GM21717 (cell line): ENCODE measurements at regions not wholly inside any gene's neighbourhood (a gene's known extent, or its start where the extent isn't known, plus 50 kb on each side); places are given as distances from the start of the nearest gene placed in this dataset.
"Not testable (repeated sequence)": the region's sequence is repeated elsewhere in the genome, so short reads cannot be mapped to it uniquely, and the experiment has no call there.

Experiments used
- ATAC-seq: cut with Tn5 transposase; IDR thresholded peaks from one replicate; pipeline ENCODE4 v1.9.1; 2021; ENCODE audit warnings: mild to moderate bottlenecking, moderate library complexity; ENCODE audit not compliant: unreplicated experiment

- ATAC-seq: not testable (repeated sequence)
These were observed 87.8 kb downstream of the TENT5D start for GRCh38 chrX:80508083-80508482.

- ATAC-seq: no peak
These were observed 91.9 kb downstream of the TENT5D start for GRCh38 chrX:80511969-80512760.

GRCh38 chrX:80512924-80513323 is 92.7 kb downstream of the TENT5D start:
- no peak for ATAC-seq

DNA sequence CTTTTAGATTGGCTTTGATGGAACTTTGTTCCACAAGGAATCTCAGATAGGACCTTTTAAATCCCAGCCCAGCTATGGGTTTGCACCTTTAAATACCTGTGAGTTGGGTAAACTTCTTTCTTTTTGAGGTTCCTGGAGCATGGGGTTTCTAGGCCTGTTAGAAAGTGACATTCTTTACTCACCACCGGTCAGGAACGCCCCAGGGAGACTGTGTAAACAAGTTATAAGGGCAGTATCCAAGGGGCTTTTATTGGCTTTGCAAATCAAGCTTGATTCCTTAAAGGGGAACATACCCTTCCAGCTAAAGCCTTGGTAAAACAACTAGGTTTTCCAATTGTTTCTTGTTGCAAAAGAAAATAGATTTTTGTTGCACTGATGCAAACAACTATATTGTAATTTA is 93.4 kb downstream of the TENT5D start:
- no peak for ATAC-seq

GRCh38 chrX:80537096-80537495 is 116.8 kb downstream of the TENT5D start:
- ATAC-seq: no peak

DNA sequence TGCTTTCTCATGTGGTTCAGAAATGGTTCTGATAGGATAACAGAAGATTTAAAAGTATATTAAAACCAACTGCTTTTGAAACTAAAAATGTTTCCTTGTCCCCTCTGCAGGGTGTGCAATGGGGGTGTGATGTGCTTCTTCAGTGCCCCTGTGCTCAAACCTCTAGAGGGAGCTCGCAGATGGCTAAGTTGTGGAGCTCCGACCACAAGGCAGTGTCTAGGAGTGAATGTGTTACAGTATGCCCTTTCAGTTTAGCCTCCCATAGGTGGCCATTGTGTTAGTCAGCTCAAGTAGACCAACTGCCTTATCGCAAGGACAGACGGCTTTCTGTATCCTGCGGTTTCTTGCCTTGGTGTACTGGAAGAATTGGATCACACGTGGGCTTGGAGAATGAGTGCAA is 130.5 kb downstream of the TENT5D start:
- peak; percentile 64 for ATAC-seq

DNA sequence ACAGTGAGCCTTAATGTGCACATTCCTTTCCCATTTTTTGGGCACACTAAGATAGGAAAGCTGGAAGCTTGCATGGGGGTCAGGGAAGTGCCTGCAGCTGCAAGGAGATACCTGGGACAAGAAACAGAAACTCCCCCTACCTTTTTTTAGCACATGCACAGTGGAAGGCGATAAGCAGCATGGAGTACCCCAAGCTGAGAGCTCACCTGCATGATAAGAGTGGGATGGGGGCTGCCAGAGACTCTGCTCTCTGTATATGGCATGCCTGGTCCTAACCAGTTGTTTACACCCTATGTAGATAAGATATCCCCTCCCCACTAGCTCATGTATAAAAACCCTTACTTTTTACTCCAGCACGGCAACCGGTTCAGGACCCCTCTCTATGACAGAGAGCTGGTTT is 135.9 kb downstream of the TENT5D start:
- no peak for ATAC-seq

- ATAC-seq: no peak
These were observed 152.4 kb downstream of the TENT5D start for GRCh38 chrX:80572636-80573035.

- no peak for ATAC-seq
These were observed 153.0 kb downstream of the TENT5D start for GRCh38 chrX:80573275-80573674.

- ATAC-seq: not testable (repeated sequence)
These were observed 154.3 kb downstream of the TENT5D start for GRCh38 chrX:80574486-80575086.

DNA sequence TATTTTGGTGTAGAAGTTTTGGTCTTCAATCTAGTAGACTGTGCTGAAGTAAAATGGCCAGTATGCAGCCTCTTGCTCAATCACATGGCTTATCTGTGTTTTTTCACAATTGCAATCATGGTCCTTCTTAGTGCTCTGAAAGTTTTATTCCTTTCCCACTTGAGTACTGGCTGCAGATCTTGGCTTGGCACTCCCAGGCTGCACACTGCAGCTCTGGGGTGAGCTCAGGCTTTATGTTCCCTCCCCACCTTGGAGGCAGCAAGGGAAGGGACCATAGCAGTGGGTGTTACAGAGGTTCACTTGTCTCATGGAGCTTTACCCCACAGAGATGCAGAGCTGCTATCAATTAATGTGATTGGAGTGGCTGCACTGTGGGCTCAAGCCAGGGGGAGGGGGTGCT is 156.0 kb downstream of the TENT5D start:
- ATAC-seq: no peak

- no peak for ATAC-seq
These were observed 156.7 kb downstream of the TENT5D start for GRCh38 chrX:80576806-80577533.

DNA sequence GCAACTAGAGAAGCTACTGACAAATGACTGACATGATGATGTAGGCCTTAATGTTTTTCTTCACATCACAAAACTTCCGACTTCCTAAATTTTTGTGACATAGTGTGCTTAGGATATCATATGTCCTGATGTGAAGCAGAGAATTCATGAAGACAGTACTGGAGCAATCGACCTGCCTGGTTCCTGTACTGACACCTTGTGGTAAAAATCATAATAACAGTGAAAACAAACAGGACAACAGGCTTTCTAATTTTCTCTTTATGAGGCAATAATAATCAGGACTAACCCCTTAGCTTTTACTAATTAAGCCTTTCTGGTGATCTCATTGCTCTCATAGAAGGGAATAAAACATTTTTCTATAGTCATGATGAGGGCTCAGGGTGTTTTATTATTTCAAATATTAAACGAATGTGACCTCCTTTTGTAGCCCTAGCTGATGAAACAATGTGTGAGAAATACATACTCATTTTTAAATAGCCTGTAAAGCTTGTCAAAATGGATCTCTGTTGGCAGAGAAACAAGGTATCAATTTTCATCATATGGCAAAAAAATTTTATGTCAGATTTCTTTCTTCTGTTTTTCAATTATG is 158.4 kb downstream of the TENT5D start:
- peak; percentile 63 for ATAC-seq

DNA sequence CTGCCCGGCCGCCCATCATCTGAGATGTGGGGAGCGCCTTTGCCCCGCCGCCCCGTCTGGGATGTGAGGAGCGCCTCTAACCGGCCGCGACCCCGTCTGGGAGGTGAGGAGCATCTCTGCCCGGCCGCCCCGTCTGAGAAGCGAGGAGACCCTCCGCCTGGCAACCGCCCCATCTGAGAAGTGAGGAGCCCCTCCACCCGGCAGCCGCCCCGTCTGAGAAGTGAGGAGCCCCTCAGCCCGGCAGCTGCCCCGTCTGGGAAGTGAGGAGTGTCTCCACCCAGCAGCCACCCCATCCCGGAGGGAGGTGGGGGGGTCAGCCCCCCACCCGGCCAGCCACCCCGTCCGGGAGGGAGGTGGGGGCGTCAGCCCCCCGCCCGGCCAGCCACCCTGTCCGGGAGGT is 170.7 kb downstream of the TENT5D start:
- not testable (repeated sequence) for ATAC-seq

DNA sequence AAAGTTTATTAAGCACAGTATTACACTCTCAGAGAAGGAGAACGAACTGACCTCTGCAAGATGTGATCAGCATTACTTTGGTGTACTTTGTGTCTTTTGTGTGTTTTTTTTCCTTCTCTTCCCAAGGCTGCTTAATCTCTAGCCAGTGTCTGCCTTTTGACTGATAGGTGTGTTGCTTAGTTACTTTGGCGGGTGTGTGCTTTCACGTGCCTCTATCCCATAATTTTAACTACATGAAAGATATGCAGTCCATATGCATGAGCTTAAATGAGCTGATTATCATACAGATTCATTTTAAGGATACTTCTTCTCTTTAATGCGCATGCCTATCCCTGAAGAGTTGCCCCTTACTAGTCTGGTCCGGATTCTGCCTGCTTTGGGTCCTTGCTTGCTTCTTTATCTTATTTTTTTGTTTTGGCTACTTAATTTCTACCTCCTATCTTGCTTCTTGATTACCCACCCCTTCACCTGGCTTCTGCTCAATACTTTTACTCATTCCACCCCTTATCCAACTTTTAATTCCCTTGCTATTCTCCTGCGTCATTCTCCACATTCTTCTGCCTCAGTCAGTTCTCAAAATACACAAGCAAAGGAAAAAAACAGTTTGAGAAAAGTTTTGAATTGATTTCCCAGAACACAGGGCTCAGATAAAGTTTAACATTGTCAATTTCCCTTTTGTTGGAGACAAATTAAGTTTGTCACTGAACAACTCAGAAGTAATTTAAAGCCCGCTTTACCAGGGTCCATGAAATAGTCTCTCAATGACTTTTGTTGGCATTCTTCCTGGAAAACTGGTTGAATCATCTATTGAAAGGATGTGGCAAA is 182.0 kb downstream of the TENT5D start:
- no peak for ATAC-seq
